AG08395 (cell line): ENCODE measurements at regions not wholly inside any gene's neighbourhood (a gene's known extent, or its start where the extent isn't known, plus 50 kb on each side); places are given as distances from the start of the nearest gene placed in this dataset.

Experiments used
- DNase-seq: peaks from one replicate; pipeline ENCODE4 v3.0.0; 2012; ENCODE audit warnings: mixed read lengths, low spot score

DNA sequence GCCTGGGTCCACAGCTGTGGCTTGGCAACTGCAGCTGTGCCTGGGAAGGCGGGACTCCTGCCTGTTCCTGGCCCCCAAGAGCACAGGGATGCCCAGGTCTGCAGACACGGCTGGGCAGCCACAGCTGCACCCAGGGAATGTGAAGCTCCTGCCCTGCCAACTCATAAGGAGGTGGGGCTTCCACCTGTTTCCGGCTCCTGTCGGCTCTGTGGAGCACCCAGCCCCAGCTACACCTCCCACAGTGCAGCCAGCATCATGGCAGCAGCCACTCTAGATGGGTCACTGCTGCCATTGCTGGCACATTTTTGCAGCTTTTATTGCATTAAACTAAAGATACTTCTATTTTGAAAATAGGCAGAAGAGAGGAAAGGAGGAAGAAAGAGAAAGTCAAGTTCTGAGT lies 207.9 kb downstream of the SAMD5 start:
- no peak for DNase-seq

GRCh38 chr6:147717991-147718390 lies 209.5 kb downstream of the SAMD5 start:
- DNase-seq: no peak

GRCh38 chr6:147722158-147722557 lies 213.7 kb downstream of the SAMD5 start:
- no peak for DNase-seq

DNA sequence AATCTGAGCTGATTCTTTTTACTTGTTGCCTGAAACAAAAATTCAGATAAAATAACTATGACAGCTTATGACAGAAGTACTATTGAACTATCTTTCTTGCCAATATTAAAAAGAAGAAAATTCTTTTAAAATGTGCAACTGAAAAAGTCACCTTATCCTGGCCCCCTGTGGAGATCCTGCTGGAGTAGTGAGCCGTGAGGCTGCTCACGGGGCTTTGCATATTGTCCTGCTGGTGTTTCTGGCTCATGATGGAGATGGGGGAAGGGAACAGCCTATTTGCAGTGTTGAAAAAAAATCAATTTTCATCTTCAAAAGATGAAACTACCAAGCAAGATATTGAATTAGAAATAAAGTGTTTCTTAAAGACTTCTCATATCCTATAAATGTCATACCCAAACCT lies 216.0 kb downstream of the SAMD5 start:
- DNase-seq: no peak

- DNase-seq: no peak
Observed at GRCh38 chr6:147726342-147726741, 217.9 kb downstream of the SAMD5 start.

DNA sequence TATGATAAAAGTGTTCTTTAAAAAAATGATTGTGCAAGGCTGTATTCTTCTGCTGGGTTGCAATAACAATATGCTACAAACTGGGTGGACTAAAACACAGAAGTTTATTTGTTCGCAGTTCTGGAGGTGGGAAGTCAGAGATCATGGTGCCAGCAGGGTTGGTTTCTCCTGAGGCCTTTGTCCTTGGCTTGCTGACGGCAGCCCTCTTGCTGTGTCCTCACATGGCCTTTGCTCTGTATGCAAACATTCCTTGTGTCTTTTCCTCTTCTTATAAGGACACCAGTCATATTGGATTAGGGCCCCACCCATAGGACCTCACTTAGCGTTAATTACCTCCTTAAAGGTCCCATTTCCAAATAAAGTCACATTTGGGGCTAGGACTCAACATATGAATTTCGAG lies 220.4 kb downstream of the SAMD5 start:
- no peak for DNase-seq

DNA sequence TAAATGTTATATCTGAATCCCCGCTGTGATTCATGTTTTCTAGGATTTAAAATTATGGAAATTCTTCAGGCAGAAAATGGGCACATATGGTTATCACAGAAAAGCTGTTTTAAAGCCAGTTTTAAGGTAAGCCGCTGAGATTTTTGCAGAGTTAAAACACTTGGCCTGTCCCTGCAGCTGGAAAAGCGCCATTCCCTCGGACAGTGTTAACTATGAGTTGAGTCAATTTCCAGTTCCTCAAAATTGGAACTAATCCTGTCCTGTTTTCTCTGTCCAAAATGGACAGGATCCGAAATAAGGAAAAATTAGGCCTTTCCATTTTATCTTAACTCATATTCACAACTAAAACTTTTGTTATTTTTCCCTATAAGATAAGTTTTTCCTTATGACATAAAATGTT lies 225.2 kb downstream of the SAMD5 start:
- DNase-seq: no peak

- DNase-seq: no peak
Observed at GRCh38 chr6:147734151-147734550, 225.7 kb downstream of the SAMD5 start.

- DNase-seq: no peak
Observed at GRCh38 chr6:147735924-147736323, 227.4 kb downstream of the SAMD5 start.

DNA sequence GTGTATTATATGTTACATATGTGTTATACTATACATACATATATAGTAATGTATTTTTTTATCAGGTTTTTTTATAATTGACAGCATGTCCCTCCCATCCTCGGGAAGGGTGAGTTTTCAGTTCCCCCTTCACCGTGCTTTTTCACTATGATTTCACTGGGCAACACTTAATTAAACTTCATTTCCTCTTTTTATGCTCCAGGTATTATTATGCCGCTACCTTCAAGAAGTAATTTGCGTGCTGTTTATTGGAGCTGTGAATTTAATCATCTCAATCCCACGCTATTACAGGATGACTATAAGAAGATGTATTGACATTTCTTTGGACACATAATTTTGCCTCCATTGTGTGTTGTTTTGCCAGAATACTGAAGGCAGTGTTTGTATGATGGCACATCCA lies 228.6 kb downstream of the SAMD5 start:
- no peak for DNase-seq

- no peak for DNase-seq
Observed at GRCh38 chr6:147738099-147738498, 229.6 kb downstream of the SAMD5 start.

DNA sequence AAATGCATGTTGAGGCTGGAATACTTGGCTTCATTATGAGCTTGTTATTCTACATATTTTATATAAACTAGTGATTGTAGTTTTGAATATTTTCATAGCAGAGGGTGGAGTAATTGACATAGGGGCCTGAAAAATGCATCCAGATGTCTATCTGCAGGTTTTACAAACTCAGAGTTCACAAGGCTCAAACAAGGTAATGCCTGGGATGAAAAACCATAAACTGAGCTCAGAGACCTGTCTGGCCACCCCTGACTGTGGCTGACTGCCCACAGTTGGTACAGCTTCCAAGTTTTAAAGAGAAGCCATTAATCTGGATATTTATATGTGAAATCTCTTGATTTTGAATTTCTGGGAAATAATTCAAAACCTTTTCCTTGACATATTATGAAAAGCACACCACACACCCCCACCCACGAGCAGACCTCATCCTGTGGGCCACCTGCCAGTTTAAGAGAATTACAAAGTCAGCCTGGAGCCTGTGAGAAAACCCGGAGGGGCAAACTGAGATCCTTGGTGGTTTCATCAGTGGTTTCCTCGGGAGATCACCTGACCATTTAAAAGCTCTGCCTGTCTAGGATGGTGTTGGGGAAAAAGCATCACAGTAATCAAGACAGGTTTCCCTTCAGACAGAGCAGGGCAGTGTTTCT lies 230.1 kb downstream of the SAMD5 start:
- DNase-seq: no peak

DNA sequence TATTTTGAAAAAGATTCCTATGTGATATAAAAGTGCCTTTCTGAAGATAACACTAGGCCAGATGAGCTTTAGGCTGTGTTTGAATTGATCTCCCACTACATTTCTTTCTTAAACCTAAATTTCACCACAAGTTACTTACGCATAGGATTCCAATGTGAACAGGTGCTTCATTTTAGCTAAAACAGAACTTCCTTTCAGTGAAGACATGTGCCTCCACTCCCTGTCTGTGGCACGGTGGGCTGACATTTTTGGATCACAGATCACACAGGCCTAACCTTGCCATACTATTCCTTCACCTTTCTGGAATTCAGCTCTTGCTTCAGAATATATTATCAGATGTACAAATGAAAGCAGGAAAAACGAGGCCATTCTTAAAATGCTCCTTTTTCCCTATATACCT lies 231.8 kb downstream of the SAMD5 start:
- DNase-seq: no peak

DNA sequence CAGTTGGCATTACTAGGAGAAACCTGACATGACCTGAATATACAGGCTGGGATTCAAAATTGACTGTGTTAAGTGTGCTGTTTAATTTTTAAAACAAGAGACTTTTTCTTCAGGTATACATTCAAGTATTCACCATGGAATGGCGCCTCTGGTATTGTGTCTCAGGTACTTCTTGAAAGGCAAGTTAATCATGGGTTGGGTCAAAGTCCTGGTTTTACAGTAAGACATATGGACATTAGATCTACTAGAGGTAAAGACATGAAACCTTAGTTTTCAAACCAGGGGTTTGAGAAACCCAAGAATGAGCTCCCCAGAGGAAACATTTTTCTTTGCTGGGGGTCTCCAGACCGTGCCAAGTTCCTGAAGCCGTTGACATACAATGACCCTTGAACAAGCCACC lies 232.4 kb downstream of the SAMD5 start:
- DNase-seq: no peak

- DNase-seq: no peak
Observed at GRCh38 chr6:147741389-147741788, 232.9 kb downstream of the SAMD5 start.

GRCh38 chr6:147742440-147742839 lies 233.9 kb downstream of the SAMD5 start:
- DNase-seq: no peak

DNA sequence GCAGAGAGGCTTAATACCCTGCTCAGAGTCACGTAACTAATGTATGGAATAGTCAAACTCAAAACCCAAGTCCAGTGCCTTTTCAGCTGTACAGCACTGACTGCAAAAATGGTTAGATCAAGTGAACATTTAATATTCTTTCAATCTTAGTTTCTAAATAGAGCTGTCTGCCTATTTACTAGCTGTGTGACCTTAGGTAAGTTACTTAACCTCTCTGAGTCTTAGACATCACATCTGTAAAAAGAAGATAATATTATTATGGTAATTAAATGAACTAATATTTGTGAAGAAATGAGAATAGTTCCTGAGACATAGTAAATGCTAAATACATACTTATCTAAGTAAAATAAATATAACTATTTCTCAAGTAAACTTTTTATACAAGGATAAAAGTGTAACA lies 235.5 kb downstream of the SAMD5 start:
- DNase-seq: no peak

GRCh38 chr6:147749331-147749730 lies 240.8 kb downstream of the SAMD5 start:
- no peak for DNase-seq

DNA sequence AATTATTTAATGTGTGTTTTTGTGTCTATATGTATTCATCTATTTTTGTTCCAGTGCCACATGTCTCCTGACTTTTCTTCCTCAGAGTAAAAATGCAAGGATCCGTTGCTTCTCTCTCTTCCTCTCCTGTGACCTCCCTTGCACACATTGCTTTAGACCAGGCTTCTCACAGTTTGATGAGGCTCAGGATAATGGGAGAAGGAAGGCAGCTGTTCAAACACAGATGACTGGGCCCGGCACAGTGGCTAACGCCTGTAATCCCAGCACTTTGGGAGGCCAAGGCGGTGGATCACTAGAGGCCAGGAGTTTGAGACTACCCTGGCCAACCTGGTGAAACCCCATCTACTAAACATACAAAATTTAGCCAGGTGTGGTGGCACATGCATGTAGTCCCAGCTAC lies 241.9 kb downstream of the SAMD5 start:
- DNase-seq: no peak

DNA sequence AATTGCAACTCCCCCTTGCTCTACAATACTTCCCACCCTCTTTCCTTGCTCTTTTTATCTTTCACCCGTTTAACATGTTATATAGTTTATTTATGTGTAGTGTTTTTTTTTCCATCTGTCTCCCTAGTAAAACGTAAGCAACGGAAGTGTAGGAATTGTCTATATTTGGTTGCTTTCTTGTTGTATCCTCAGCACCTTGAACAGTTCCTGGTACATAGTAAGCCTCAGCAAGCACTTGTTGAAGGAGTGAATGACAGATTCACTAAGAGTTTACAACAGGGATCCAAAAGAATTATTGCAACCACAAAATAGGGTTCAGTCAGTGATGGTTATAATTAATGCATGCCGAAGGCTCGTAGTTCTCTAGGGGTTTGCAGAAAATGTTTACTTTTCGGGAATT lies 242.7 kb downstream of the SAMD5 start:
- DNase-seq: no peak

- no peak for DNase-seq
Observed at GRCh38 chr6:147752689-147753403, 244.4 kb downstream of the SAMD5 start.

DNA sequence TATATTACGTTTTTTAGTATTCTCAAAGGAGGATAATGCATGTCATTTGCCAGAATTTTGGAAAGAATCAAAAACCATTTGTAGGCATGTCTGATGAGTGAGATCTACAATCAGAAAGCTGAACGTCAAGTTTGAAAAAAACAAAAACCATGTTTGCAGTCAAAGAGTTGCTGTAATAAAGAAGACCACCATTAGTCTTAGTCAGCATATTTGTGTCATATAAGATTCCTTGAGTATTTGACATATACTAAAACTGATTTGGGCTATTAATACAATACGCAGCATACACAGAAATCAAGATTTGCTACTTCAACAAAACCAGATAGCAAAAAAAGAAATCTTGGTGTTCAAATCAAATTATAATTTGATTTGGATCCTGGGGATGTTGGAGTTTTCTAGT lies 247.5 kb downstream of the SAMD5 start:
- no peak for DNase-seq

DNA sequence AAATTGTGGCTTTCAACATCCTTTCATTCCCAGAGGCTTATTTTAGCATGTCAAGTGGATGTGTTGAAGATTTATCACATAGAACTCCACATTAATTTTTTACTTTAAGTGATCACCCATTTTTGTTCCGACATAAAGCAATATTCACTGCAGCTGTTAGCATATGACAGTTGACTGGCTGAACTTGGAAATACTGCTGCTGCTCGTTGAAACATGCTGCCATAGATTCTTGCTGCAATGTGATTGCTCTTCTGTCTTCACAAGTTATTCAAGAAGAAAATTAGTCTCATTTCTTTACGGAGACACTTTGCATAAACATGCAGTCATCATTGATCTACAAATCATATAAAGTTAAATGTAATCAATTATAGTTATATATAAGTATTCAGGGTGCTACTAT lies 248.4 kb downstream of the SAMD5 start:
- DNase-seq: no peak

DNA sequence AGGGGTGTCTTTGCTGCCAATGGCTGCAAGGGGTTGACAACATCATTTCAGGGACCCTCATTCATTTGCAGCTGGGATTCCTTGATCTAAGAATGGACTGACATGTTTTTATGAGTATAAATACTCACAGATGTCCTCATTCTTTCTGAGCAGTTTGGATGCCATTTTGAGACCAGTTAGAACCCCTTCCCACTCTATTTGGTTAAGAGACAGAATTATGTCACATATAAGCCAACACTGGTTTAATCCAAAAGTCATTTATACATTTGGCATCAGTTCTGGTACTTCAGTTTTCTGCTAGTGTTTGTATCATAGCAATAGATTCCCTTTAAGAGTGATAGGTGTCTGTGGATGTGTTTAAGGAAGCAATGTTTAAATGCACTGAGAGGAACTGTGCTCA lies 248.8 kb downstream of the SAMD5 start:
- DNase-seq: no peak
